H1 (cell line): ENCODE measurements at regions not wholly inside any gene's neighbourhood (a gene's known extent, or its start where the extent isn't known, plus 50 kb on each side); places are given as distances from the start of the nearest gene placed in this dataset.

Experiments used
- CTCF ChIA-PET: fragments of 300-600 bp; sonication (Branson Sonifier 250); formaldehyde crosslinking; loops from one replicate; lab custom pipeline; 2021; ENCODE audit not compliant: partially characterized antibody; lab: Charles Lee
- POLR2A ChIA-PET: fragments of 300-600 bp; sonication (Branson Sonifier 250); formaldehyde crosslinking; loops from one replicate; lab custom pipeline; 2021; ENCODE audit warnings: inconsistent platforms; ENCODE audit not compliant: partially characterized antibody; lab: Charles Lee
- DNase-seq, 2 experiments: peaks; one replicate each; pipeline versions ENCODE4 v3.0.0 to v3.0.0-alpha.2; 2010 to 2022; ENCODE audit warnings: low spot score in 2 of 2, low read depth in 1 of 2, mixed read lengths in 1 of 2
- FAIRE-seq: peaks from 2 replicates; lab custom pipeline; 2011; peaks lifted over from hg19 to GRCh38; lab: Jason Lieb, UNC
- H2AFZ ChIP-seq: 2 replicates; pipeline ENCODE4 v1.8.1; 2012; ENCODE audit warnings: low read length, inconsistent platforms
- H2AK5ac ChIP-seq: 2 replicates; pipeline ENCODE4 v1.6.1; 2013; ENCODE audit warnings: low read depth, low read length
- H2BK120ac ChIP-seq: replicated peaks from 2 replicates; pipeline ENCODE3; 2013; ENCODE audit warnings: low read depth, low read length, inconsistent platforms
- H2BK12ac ChIP-seq: 2 replicates; pipeline ENCODE4 v1.6.1; 2013; ENCODE audit warnings: low read depth, low read length
- H2BK15ac ChIP-seq: 2 replicates; pipeline ENCODE4 v1.6.1; 2013; ENCODE audit warnings: low read length
- H2BK20ac ChIP-seq: 2 replicates; pipeline ENCODE4 v1.6.1; 2013; ENCODE audit warnings: low read length
- H2BK5ac ChIP-seq: 2 replicates; pipeline ENCODE4 v1.6.1; 2013; ENCODE audit warnings: low read depth, low read length
- H3K14ac ChIP-seq: 2 replicates; pipeline ENCODE4 v1.6.1; 2013; ENCODE audit warnings: inconsistent platforms; ENCODE audit not compliant: insufficient read length
- H3K18ac ChIP-seq: 2 replicates; pipeline ENCODE4 v1.6.1; 2013; ENCODE audit warnings: low read length; ENCODE audit errors: extremely low read depth
- H3K23ac ChIP-seq: 2 replicates; pipeline ENCODE4 v1.6.1; 2013; ENCODE audit warnings: inconsistent platforms; ENCODE audit not compliant: insufficient read length
- H3K23me2 ChIP-seq: 2 replicates; pipeline ENCODE4 v1.6.1; 2013; ENCODE audit warnings: low read depth, low read length
- H3K27ac ChIP-seq: 2 replicates; pipeline ENCODE4 v1.6.1; 2011; ENCODE audit warnings: low read depth, low read length, inconsistent platforms
- H3K27me3 ChIP-seq, 4 experiments: replicated peaks in 1 of 4; 1 replicate in 1 of 4; 2 replicates in 3 of 4; pipeline versions ENCODE4 v1.6.1 to v1.8.1; 2011 to 2013; ENCODE audit warnings: low read length in 3 of 4, mild to moderate bottlenecking in 3 of 4, inconsistent platforms in 2 of 4, mixed read lengths in 2 of 4, moderate library complexity in 1 of 4; ENCODE audit not compliant: control insufficient read depth in 3 of 4, insufficient read depth in 3 of 4; ENCODE audit errors: extremely low read depth in 1 of 4
- H3K36me3 ChIP-seq, 4 experiments: 2 replicates each; pipeline versions ENCODE4 v1.6.1 to v1.8.1; 2011 to 2013; ENCODE audit warnings: mild to moderate bottlenecking in 4 of 4, low read length in 3 of 4, moderate library complexity in 2 of 4, control low read depth in 1 of 4, inconsistent platforms in 1 of 4; ENCODE audit not compliant: insufficient read depth in 4 of 4, control insufficient read depth in 2 of 4
- H3K4ac ChIP-seq: replicated peaks from 2 replicates; pipeline ENCODE3; 2013; ENCODE audit warnings: low read length, low read depth, mixed read lengths, inconsistent platforms; ENCODE audit not compliant: insufficient read length
- H3K4me1 ChIP-seq, 4 experiments: replicated peaks in 1 of 4; 1 replicate in 1 of 4; 2 replicates in 3 of 4; pipeline versions ENCODE4 v1.6.1 to v1.8.1; 2011 to 2013; ENCODE audit warnings: low read length in 3 of 4, inconsistent platforms in 2 of 4, mixed read lengths in 1 of 4; ENCODE audit not compliant: insufficient read depth in 4 of 4, control insufficient read depth in 3 of 4
- H3K4me2 ChIP-seq, 2 experiments: 2 replicates each; pipeline versions ENCODE4 v1.6.1 to v1.8.1; 2011 to 2013; ENCODE audit warnings: low read depth in 2 of 2, low read length in 2 of 2, control low read depth in 1 of 2, inconsistent platforms in 1 of 2, mild to moderate bottlenecking in 1 of 2; ENCODE audit not compliant: insufficient read depth in 1 of 2
- H3K4me3 ChIP-seq, 4 experiments: fragments of 200-600, 300-600 bp in 1 of 4; sonication (generic), shearing (Covaris generic), sonication (Bioruptor Twin) in 1 of 4; 2 replicates each; pipeline versions ENCODE4 v1.5.1 to v1.8.1; 2011 to 2016; ENCODE audit warnings: low read length in 4 of 4, low read depth in 3 of 4, control low read depth in 2 of 4, inconsistent platforms in 2 of 4, mild to moderate bottlenecking in 2 of 4, mixed read lengths in 1 of 4, moderate library complexity in 1 of 4; ENCODE audit not compliant: insufficient read depth in 2 of 4; ENCODE audit errors: extremely low read depth in 1 of 4
- H3K56ac ChIP-seq: replicated peaks from 2 replicates; pipeline ENCODE3; 2013; ENCODE audit warnings: low read depth, mild to moderate bottlenecking, mixed read lengths, low read length, inconsistent platforms; ENCODE audit not compliant: insufficient read length
- H3K79me1 ChIP-seq: 2 replicates; pipeline ENCODE4 v1.6.1; 2013; ENCODE audit warnings: low read depth, low read length, control low read depth
- H3K79me2 ChIP-seq, 2 experiments: 2 replicates each; pipeline versions ENCODE4 v1.6.1 to v1.8.1; 2012 to 2013; ENCODE audit warnings: low read length in 2 of 2, mild to moderate bottlenecking in 2 of 2, inconsistent platforms in 1 of 2; ENCODE audit not compliant: insufficient read depth in 2 of 2, control insufficient read depth in 1 of 2
- H3K9ac ChIP-seq, 4 experiments: replicated peaks in 1 of 4; 1 replicate in 1 of 4; 2 replicates in 3 of 4; pipeline versions ENCODE4 v1.6.1 to v1.8.1; 2011 to 2013; ENCODE audit warnings: low read depth in 3 of 4, low read length in 3 of 4, control low read depth in 2 of 4, mild to moderate bottlenecking in 2 of 4, moderate library complexity in 2 of 4, inconsistent platforms in 1 of 4; ENCODE audit errors: extremely low read depth in 1 of 4
- H3K9me3 ChIP-seq, 2 experiments: 2 replicates each; pipeline versions ENCODE4 v1.6.1 to v1.8.1; 2012 to 2013; ENCODE audit warnings: mild to moderate bottlenecking in 2 of 2, moderate library complexity in 2 of 2, control low read depth in 1 of 2, inconsistent platforms in 1 of 2, low read depth in 1 of 2, low read length in 1 of 2, mixed read lengths in 1 of 2; ENCODE audit not compliant: insufficient read depth in 2 of 2
- H4K20me1 ChIP-seq, 2 experiments: replicated peaks in 1 of 2; 2 replicates each; pipeline versions ENCODE3 to v1.8.1; 2011 to 2013; ENCODE audit warnings: inconsistent platforms in 2 of 2, low read length in 2 of 2, mild to moderate bottlenecking in 1 of 2; ENCODE audit not compliant: insufficient read depth in 2 of 2, control insufficient read depth in 1 of 2
- H4K5ac ChIP-seq: 2 replicates; pipeline ENCODE4 v1.6.1; 2013; ENCODE audit warnings: low read length, low read depth, mixed read lengths, inconsistent platforms; ENCODE audit not compliant: insufficient read length
- H4K8ac ChIP-seq: 2 replicates; pipeline ENCODE4 v1.8.0; 2013; ENCODE audit warnings: mild to moderate bottlenecking, moderate library complexity, low read length, inconsistent platforms; ENCODE audit not compliant: insufficient read depth; ENCODE audit errors: extremely low read depth
- H4K91ac ChIP-seq: replicated peaks from 2 replicates; pipeline ENCODE3; 2013; ENCODE audit warnings: low read length, mixed read lengths, inconsistent platforms; ENCODE audit not compliant: insufficient read length
- BRCA1 ChIP-seq: IDR thresholded peaks from 2 replicates; pipeline ENCODE4 v1.6.1; 2012; ENCODE audit warnings: low read depth, low read length, improper control_type of control experiment
- CREB1 ChIP-seq: IDR thresholded peaks from 2 replicates; pipeline ENCODE4 v1.6.1; 2012; ENCODE audit warnings: inconsistent platforms
- GABPA ChIP-seq: IDR thresholded peaks from 2 replicates; pipeline ENCODE4 v1.6.1; 2011; ENCODE audit warnings: mild to moderate bottlenecking, low read length, moderate library complexity, borderline replicate concordance; ENCODE audit not compliant: insufficient read depth
- KDM5A ChIP-seq: fragments of 200-600 bp; IDR thresholded peaks from 2 replicates; pipeline ENCODE4 v1.7.1; 2012; ENCODE audit warnings: mild to moderate bottlenecking, low read length, inconsistent platforms, mixed read lengths
- NANOG ChIP-seq: IDR thresholded peaks from 2 replicates; pipeline ENCODE4 v1.6.1; 2011; ENCODE audit warnings: low read length, low read depth, mild to moderate bottlenecking, inconsistent platforms; ENCODE audit not compliant: insufficient read depth, poor library complexity, severe bottlenecking
- SP1 ChIP-seq: IDR thresholded peaks from 2 replicates; pipeline ENCODE4 v1.6.1; 2011; ENCODE audit warnings: low read depth, low read length
- TAF7 ChIP-seq: optimal IDR thresholded peaks from 2 replicates; pipeline ENCODE3; 2011; ENCODE audit warnings: low read depth, mild to moderate bottlenecking, inconsistent platforms, low read length, moderate library complexity, borderline replicate concordance
- TBP ChIP-seq: IDR thresholded peaks from 2 replicates; pipeline ENCODE4 v1.6.1; 2011; ENCODE audit warnings: low read depth, low read length, improper control_type of control experiment
- WGBS, 2 experiments: shearing (Covaris generic) in 1 of 2; methylation state at CpG; one replicate each; pipeline versions ENCODE4 v1.1.6 to v1.1.7; 2013 to 2015; ENCODE audit warnings: low lambda C conversion rate in 2 of 2, mixed read lengths in 2 of 2, inconsistent platforms in 1 of 2, low coverage in 1 of 2, missing lambda C conversion rate in 1 of 2; ENCODE audit not compliant: insufficient replicate concordance in 2 of 2, insufficient coverage in 1 of 2, insufficient read length in 1 of 2; ENCODE audit errors: extremely low coverage in 1 of 2, missing lambda C conversion rate in 1 of 2; 5-methylcytosine and 5-hydroxymethylcytosine counted together

DNA sequence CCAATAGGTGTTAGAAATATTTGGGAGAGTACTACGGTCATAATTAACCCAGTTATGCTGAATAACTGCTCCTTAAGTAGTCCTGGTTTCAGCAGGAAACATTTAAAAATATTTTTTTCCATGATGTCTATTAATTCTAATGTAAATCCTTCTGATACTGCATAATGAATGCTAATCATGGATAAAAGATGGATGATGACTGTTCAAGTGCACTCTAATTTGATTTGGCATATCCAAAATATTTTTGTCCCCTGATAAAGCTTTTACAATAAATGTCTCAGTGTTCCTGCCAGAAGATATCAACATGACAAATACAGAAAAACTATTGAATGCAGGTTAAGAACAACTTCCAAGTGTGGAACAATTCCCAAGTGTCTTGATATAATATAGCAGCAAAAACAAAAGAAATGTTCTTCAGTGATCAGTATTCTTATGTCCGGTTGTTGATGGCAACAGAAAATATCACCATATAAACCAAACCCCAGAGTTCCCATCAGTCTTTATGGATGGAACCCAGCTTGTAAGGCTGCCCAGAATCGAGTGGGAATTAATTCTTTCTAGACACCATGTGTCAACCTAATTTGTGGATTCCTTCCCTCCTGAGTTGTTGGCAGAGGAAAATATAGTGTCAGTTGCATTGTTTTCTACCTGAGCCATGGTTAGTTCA, 205.4 kb upstream of the GK2 start:
- no peak overlapping the region for H3K56ac ChIP-seq
- H2BK20ac ChIP-seq = no peak overlapping the region
- CTCF ChIA-PET = no interaction called here
- no peak overlapping the region for H2BK120ac ChIP-seq
- no peak overlapping the region for H2BK12ac ChIP-seq
- no peaks in the 10 kb centered on the region for H3K23me2 ChIP-seq
- H3K79me1 ChIP-seq = no peaks in the 10 kb centered on the region
- H4K91ac ChIP-seq = no peak overlapping the region
- FAIRE-seq = no peak
- H4K5ac ChIP-seq = no peak overlapping the region
- H4K8ac ChIP-seq = no peak overlapping the region
- no peak overlapping the region for H3K4me3 ChIP-seq
- no peak overlapping the region for H3K23ac ChIP-seq
- H2BK5ac ChIP-seq = no peak overlapping the region
- no peak overlapping the region for H3K18ac ChIP-seq
- no peak overlapping the region for H2AK5ac ChIP-seq
- no peak overlapping the region for H3K9ac ChIP-seq
- no peaks in the 10 kb centered on the region for H3K27me3 ChIP-seq
- TF ChIP-seq KDM5A (no peak), GABPA (no peak), SP1 (no peak), BRCA1 (no peak), TAF7 (no peak), TBP (no peak), NANOG (no peak), CREB1 (no peak)
- TF ChIP-seq, all 59 proteins: peak for 0
- Histone ChIP-seq H3K36me3 (no peaks in the 10 kb centered on the region), H2AFZ (no peak overlapping the region), H3K4ac (no peak overlapping the region), H3K14ac (no peak overlapping the region), H3K4me2 (no peak overlapping the region), H2BK15ac (no peak overlapping the region), H3K4me1 (no peaks in the 10 kb centered on the region), H3K79me2 (no peaks in the 10 kb centered on the region), H4K20me1 (no peaks in the 10 kb centered on the region), H3K9me3 (no peaks in the 10 kb centered on the region), H3K27ac (no peak overlapping the region)
- POLR2A ChIA-PET = no interaction called here
- DNase-seq = no peak
- 93% methylated on average over 3 of the region's 3 CpGs; no CpG with 5 or more reads in 1 of the 2 experiments for WGBS, 2 experiments
